Activated T-cell treated with anti-CD3 and anti-CD28 coated beads for 1 hour (primary cell): ENCODE measurements at regions not wholly inside any gene's neighbourhood (a gene's known extent, or its start where the extent isn't known, plus 50 kb on each side); places are given as distances from the start of the nearest gene placed in this dataset.
"Not testable (repeated sequence)": the region's sequence is repeated elsewhere in the genome, so short reads cannot be mapped to it uniquely, and the experiment has no call there.

Source experiments
- DNase-seq: peaks from one replicate; pipeline ENCODE4 v3.0.0-alpha.2; 2020; ENCODE audit warnings: low read depth

DNA sequence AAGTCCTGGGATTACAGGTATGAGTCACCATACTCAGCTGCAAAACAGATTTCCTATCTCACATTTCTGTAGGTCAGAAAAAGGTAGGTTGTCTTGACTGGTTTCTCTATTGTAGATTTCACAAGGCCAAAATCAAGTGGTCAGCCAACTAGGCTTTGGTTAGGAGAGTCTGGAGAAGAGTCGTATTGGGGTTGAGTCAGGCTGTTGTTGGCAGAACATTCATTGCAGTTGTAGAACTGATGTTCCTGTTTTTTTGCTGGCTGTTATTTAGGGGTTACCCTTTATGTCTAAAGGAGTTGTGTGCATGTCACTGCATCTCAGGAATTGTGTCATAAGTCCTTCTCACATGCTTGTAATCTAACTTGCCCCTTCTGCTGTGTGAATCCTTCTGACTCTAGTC lies 814.2 kb upstream of the GRAMD2B start:
- no peak for DNase-seq

DNA sequence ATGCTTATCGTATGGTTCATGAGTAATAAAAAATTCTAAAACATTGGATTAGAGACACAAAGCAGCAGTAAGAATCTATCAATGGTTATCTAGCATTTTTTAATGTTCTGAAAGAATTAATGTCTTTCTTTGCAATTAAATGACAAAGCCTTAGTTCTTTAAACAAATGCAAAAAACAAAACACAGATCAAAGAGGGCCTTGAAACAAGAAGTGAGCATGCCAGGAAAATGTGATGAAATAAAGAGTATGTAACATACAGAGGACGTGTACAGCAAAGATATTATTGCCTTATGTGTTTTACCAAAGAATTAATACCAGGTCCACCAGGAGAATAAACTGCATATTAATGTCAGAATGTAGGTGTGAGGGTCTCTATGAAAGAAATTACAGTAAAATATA lies 812.3 kb upstream of the GRAMD2B start:
- no peak for DNase-seq

DNA sequence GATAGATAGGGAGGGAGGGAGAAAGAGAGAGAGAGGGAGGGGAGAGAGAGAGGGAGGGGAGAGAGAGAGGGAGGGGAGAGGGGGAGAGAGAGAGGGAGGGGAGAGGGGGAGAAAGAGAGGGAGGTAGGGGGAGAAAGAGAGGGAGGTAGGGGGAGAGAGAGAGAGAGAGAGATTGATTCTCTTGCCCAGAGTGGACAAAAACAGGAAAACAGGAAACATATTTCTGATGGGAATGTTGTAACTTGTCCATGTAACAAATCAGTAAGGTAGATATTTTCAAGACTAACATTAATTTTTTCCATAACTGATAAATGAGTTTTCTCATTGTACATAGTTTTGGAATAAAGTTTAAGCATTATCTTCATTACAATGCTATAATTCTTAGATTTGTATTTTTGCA lies 811.7 kb upstream of the GRAMD2B start:
- no peak for DNase-seq

- DNase-seq: no peak
Measured at GRCh38 chr5:125612181-125612721, 811.0 kb upstream of the GRAMD2B start.

DNA sequence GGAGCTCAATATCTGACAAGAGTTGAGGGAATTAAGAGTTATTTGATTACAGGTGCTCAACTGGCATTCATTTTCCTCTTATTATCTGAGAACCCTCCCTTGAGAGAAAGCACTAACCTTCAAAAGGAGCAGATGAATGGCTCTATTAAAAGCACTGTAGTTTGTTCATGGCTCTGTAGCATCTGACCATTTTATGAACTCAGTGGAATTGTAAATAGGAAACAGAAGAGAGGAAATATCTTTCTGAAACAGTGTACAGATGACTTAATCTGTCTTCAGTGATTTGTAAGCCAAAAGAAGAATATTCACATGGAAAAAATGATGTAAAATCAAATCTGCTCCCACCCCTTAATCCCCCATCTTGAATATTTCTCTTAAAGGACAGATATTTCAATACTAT lies 810.4 kb upstream of the GRAMD2B start:
- no peak for DNase-seq

DNA sequence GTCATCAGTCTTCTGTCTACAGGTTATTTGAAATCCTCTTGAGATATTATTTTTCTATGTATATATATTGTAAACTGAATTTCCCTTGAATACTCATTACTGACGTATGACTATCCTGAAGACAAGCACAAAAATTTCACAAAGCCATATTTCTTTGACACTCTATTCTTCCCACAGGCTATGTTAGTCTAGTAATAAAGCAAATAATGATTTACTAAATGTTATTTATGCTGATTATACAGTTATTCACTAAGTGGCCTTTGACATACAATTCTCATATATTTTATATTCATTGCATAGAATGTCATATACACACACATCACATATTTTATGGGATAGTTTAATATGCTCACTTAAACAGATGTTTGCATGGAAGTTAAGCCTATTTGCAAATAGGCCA lies 793.0 kb upstream of the GRAMD2B start:
- no peak for DNase-seq

- DNase-seq: no peak
Measured at GRCh38 chr5:125633523-125633922, 789.7 kb upstream of the GRAMD2B start.

DNA sequence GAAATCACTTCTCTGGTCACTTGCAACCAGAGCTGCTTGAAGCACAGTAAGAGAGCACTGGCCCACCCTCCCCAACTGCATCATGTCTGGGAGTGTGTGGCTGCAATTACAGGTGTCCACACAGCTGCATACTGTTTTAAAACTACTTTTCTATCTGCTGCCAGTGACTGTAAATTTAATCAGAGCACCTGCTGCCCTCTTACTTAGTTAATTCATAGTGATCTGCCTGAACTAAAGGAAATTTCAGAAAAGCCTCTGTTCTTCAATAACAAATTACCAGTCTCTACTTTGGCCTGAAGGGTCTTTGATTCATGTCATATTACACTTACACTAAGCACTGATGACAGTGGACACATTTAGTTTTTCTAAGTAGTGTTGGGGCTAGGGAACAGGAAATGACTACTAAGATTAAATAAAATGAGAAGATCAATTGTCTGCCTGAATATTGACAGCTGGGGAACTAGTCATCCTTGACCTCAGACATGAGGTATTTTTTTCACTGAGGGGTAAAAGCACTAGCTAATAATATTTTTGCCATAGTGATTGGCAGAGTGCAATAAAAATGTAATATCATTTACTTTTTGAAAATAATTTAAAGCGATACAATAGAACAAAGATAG lies 788.9 kb upstream of the GRAMD2B start:
- no peak for DNase-seq

GRCh38 chr5:125639858-125640257 lies 783.4 kb upstream of the GRAMD2B start:
- no peak for DNase-seq

DNA sequence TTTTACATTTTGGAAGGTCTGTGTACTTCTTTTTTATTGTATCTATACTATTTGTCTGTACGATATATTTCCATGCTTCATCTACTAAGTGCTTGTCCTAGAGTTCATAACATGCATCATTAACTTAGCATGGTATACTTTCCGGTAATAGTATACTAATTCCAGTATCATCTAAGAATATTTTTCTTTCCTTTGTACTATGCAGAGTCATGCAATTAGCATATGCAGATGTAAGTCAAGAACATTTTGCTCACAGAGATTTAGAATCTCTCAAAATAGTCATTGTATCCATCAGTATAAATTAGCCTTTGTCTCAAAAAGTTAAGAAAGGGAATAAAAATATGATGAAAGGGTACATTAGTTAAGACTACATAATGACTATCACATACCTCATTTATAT lies 770.4 kb upstream of the GRAMD2B start:
- DNase-seq: no peak

GRCh38 chr5:125654392-125654791 lies 768.8 kb upstream of the GRAMD2B start:
- no peak for DNase-seq

DNA sequence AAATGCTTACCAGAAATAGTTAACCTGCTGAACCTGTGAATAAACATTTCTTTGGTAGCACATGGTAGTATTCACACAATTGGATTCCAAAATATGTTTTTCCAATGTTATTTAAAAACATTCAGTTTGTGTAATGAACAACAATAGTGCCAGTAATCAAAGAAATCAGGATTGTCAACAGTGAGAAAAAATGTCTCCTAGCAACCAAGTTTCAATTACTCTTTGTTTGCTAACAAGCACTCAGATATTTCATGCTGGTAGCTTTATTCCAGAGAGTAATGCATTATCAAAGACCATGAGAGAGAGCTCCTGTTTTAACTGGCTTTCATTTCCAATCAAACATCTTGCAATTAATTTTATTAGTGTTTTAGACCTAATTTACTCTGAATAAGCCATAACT lies 768.1 kb upstream of the GRAMD2B start:
- DNase-seq: no peak

GRCh38 chr5:125657936-125658335 lies 765.3 kb upstream of the GRAMD2B start:
- no peak for DNase-seq

DNA sequence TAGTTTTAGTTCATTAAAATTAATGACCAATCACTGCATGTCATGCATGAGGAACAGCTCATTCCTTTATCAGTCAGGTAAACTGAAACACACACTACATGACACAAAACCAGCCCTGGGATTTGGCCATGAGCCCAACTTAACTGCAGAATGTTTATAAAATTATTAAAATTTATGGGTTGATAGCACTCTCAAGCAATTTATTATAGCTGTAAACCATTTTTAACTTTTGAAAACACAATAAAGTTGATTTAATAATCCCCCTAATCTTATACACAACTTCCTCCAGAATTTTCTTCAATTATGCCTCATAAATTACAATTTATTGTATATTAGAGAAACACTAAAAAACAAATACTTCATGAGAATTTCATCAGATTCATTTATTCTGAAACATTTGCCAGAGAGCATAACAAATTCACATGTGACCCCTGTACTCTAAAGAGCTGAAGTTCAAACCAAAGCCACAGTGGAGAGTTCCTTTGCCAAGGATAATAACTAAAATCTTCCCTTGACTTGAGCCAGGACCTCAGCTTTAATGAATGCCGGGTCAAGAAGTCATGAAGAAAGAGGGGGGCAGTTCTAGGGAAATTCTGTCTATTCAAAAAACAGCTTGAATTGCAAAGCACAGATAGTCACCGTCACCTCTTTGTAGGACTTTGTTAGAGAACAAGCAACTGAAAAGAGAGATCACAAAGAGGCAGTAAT lies 763.7 kb upstream of the GRAMD2B start:
- DNase-seq: no peak

GRCh38 chr5:125660231-125660895 lies 762.8 kb upstream of the GRAMD2B start:
- DNase-seq: no peak

DNA sequence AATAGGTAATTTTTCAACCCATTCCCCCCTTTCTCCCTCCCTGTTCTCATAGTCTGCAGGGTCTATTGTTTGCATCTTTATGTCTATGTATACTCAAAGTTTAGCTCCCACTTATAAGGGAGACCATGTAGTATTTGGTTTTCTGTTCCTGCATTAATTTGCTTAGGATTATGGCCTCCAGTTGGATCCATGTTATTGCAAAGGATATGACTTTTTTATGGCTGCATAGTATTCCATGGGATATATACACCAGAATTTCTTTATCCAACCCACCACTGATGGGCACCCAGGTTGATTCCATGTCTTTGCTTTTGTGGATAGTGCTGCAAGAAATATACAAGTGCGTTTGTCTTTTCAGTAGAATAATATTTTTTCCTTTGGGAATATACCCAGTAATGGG lies 761.6 kb upstream of the GRAMD2B start:
- DNase-seq: no peak

DNA sequence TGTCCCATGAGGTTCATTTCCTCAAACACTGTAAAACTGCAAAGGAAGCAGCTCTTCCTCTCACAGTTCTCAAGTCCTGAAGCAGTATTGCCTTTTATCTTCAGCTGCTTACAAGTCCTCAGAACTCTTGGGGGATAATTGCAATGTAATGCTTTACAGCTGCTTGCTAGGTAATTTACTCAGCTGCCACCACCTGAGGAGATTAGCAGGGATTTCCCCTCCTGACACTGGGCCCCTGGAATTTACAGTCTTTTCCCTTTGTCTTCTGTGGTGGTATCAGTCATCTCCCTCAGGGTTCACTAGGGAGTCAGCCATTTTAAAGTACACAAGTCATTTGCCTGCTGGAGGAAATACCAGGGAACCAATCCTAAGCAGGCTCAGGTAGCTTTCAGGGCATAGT lies 754.3 kb upstream of the GRAMD2B start:
- DNase-seq: no peak

GRCh38 chr5:125673359-125673950 lies 749.8 kb upstream of the GRAMD2B start:
- no peak for DNase-seq

GRCh38 chr5:125679522-125679921 lies 743.7 kb upstream of the GRAMD2B start:
- no peak for DNase-seq

DNA sequence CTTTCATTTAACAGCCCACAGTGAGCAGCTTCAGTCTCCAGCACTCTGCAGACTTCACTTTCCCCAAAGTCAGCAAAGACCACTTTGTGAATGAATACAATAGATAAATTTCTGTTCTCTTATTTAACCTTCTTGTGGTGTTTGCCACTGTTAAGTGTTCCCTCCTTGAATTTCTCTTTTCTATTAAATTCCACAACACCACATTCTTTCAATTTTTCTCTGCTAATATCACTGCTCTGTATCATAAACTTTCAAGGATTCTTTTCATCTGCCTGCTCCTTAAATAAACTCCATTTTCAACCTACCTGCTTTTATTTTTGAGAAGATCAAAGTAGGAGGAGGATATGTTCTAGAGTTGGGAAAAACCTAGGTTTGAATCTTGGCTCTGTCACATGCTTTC lies 739.5 kb upstream of the GRAMD2B start:
- no peak for DNase-seq

DNA sequence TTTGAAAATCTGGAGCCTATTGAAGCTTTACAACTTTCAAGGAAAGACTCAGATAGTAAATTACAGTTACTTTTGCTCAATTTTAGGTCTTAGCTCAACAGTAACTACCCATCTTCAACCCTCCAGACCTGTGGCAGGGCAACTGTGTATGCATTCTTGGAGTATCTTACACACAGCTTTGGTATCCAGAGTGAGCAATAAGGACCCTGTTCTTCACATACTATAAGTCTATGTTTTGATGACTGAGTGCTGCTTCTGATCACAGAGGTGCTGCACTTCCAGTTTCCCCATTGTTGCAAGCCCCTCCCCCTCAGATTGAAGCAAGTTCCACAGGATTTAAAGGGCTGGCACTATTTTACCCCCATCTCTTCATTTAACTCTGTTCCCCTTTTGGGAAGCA lies 737.4 kb upstream of the GRAMD2B start:
- DNase-seq: no peak

DNA sequence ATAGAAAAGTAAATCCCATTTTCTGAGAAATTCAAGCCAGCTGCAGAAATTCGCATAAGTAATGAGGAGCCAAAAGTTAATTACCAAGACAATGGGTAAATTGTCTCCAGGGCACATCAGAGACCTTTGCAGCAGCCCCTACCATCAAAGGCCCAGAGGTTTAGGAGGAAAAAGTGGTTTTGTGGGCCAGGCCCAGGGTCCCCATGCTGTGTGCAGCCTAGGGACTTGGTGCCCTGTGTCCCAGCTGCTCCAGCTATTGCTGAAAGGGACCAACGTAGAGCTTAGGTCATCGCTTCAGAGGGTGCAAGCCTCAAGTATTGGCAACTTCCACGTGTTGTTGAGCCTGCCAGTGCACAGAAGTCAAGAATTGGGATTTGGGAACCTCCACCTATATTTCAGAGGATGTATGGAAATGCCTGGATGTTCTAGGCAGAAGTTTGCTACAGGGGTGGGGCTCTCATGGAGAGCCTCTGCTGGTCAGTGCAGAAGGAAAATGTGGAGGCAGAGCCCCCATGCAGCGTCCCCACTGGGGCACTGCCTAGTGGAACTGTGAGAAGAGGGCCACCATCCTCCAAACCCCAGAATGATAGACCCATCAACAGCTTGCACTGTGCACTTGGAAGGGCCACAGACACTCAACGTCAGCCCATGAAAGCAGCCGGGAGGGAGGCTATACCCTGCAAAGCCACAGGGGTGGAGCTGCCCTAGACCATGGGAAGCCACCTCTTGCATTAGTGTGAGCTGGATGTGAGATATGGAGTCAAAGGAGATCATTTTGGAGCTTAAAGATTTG lies 731.3 kb upstream of the GRAMD2B start:
- not testable (repeated sequence) for DNase-seq
